ENCODE measurements at regions not wholly inside any gene's neighbourhood (a gene's known extent, or its start where the extent isn't known, plus 50 kb on each side); places are given as distances from the start of the nearest gene placed in this dataset.
A peak's percentile ranks its signal among the peaks of the same experiment; 100 is the strongest.

GRCh38 chr2:12020833-12021469 is 274.5 kb downstream of the LPIN1 start:
- no peak for DNase-seq (ENCODE audit: low read depth, low spot score)

- DNase-seq (ENCODE audit: low read depth, low spot score), result peak; percentile 90
Measured at GRCh38 chr2:12024197-12024907, 277.9 kb downstream of the LPIN1 start.

GRCh38 chr2:12027136-12027535 is 280.7 kb downstream of the LPIN1 start:
- no peak for DNase-seq (ENCODE audit: low read depth, low spot score)

GRCh38 chr2:12031866-12032265 is 285.4 kb downstream of the LPIN1 start:
- DNase-seq (ENCODE audit: low read depth, low spot score), result no peak

GRCh38 chr2:12032398-12032797 is 286.0 kb downstream of the LPIN1 start:
- peak; percentile 16 for DNase-seq (ENCODE audit: low read depth, low spot score)

- DNase-seq (ENCODE audit: low read depth, low spot score), result peak; percentile 40
Measured at GRCh38 chr2:12032975-12033374, 286.5 kb downstream of the LPIN1 start.

- DNase-seq (ENCODE audit: low read depth, low spot score), result no peak
Measured at GRCh38 chr2:12033494-12033893, 287.1 kb downstream of the LPIN1 start.

- DNase-seq (ENCODE audit: low read depth, low spot score), result no peak
Measured at GRCh38 chr2:12034382-12034781, 287.9 kb downstream of the LPIN1 start.

GRCh38 chr2:12035029-12035720 is 288.7 kb downstream of the LPIN1 start:
- no peak for DNase-seq (ENCODE audit: low read depth, low spot score)

- DNase-seq (ENCODE audit: low read depth, low spot score), result no peak
Measured at GRCh38 chr2:12035956-12036639, 289.7 kb downstream of the LPIN1 start.

GRCh38 chr2:12036640-12036983 is 290.2 kb downstream of the LPIN1 start:
- no peak for DNase-seq (ENCODE audit: low read depth, low spot score)

- no peak for DNase-seq (ENCODE audit: low read depth, low spot score)
Measured at GRCh38 chr2:12037301-12037700, 290.9 kb downstream of the LPIN1 start.

- no peak for DNase-seq (ENCODE audit: low read depth, low spot score)
Measured at GRCh38 chr2:12041236-12041635, 294.8 kb downstream of the LPIN1 start.

GRCh38 chr2:12043131-12043530 is 296.7 kb downstream of the LPIN1 start:
- DNase-seq (ENCODE audit: low read depth, low spot score), result no peak

- peak; percentile 16 for DNase-seq (ENCODE audit: low read depth, low spot score)
Measured at GRCh38 chr2:12044857-12045256, 298.4 kb downstream of the LPIN1 start.

GRCh38 chr2:12045864-12046291 is 299.4 kb downstream of the LPIN1 start:
- no peak for DNase-seq (ENCODE audit: low read depth, low spot score)

- DNase-seq (ENCODE audit: low read depth, low spot score), result peak; percentile 53
Measured at GRCh38 chr2:12046641-12047040, 300.2 kb downstream of the LPIN1 start.

- DNase-seq (ENCODE audit: low read depth, low spot score), result no peak
Measured at GRCh38 chr2:12047761-12048160, 301.3 kb downstream of the LPIN1 start.

- no peak for DNase-seq (ENCODE audit: low read depth, low spot score)
Measured at GRCh38 chr2:12048550-12048949, 302.1 kb downstream of the LPIN1 start.

- no peak for DNase-seq (ENCODE audit: low read depth, low spot score)
Measured at GRCh38 chr2:12050396-12050795, 304.0 kb downstream of the LPIN1 start.

- DNase-seq (ENCODE audit: low read depth, low spot score), result no peak
Measured at GRCh38 chr2:12051831-12052230, 305.4 kb downstream of the LPIN1 start.

- DNase-seq (ENCODE audit: low read depth, low spot score), result no peak
Measured at GRCh38 chr2:12052796-12053195, 306.4 kb downstream of the LPIN1 start.

Data from astrocyte of the hippocampus (primary cell).